Endothelial cell of hepatic sinusoid (primary cell): ENCODE measurements at regions not wholly inside any gene's neighbourhood (a gene's known extent, or its start where the extent isn't known, plus 50 kb on each side); places are given as distances from the start of the nearest gene placed in this dataset.
"Not testable (repeated sequence)": the region's sequence is repeated elsewhere in the genome, so short reads cannot be mapped to it uniquely, and the experiment has no call there.

ENCODE experiments used
- in situ Hi-C: cut with HindIII; loops from 2 replicates; pipeline ENCODE4 v1.10.0; 2017; ENCODE audit warnings: low sequenced_read_pairs

DNA sequence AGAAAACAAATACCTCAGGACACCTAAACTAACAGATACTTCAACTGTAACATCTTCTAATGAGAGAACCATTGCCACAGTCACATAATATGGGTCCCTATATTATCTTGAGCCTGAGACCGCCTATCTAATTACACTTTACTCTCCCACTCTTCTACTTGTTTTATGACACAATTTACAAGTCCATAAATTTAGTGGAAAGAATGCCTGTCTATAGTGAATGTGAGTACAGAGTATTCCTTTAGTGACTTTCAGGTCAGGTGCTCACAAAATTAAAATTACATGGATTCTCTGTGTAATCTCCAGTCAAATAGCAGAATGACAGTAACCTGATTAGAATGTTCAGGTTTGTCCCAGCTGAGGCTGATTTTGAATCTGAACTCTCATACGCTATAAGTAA is 624.1 kb downstream of the PKHD1 start:
- in situ Hi-C loops, result no loop called here

GRCh38 chr6:51464956-51465355 is 622.5 kb downstream of the PKHD1 start:
- in situ Hi-C loops, result no loop called here

DNA sequence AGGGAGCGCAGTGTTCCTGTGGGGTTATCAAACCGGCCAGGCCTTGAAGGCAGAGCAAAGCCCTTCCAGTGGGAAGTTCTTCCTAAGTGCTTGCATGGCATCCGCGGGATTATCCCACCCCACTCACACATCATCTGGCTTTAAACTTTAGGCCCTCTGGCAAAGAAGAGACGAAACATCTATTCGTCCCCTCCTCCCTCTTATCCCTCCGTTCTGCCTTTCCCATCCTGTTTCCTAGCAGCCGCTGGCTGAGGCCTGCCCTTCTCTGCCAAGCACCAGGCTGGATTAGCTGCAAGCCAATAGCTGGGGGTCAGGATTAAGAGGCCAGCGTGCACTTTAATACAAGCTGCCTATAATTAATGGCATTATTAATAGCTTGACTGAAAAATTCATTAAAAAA is 621.0 kb downstream of the PKHD1 start:
- in situ Hi-C loops, result no loop called here

- in situ Hi-C loops, result no loop called here
These were observed 620.0 kb downstream of the PKHD1 start for GRCh38 chr6:51467231-51467952.

DNA sequence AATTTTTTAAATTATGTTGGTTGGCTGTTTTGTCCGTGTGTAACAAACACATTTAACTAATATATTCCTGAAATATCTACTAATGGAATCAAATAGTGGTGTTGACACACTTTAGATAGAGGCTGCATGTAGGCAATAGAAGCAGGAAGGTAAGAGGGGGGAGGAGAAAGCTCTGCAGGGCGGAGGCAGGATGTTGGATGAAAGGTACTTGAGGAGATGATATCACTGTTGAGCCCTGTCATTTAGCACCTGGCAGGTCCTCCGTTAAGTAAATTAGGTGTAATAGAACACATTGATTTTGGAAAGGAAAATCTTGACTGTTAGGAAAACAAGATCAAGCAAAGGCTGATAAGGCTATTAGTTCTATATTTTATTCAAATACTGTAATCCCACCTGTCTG is 618.7 kb downstream of the PKHD1 start:
- in situ Hi-C loops, result no loop called here

GRCh38 chr6:51472745-51473487 is 614.5 kb downstream of the PKHD1 start:
- in situ Hi-C loops, result no loop called here

GRCh38 chr6:51474022-51474975 is 613.1 kb downstream of the PKHD1 start:
- in situ Hi-C loops, result no loop called here

GRCh38 chr6:51477711-51478311 is 609.6 kb downstream of the PKHD1 start:
- in situ Hi-C loops, result no loop called here

GRCh38 chr6:51479296-51479695 is 608.1 kb downstream of the PKHD1 start:
- in situ Hi-C loops, result no loop called here

GRCh38 chr6:51480040-51480439 is 607.4 kb downstream of the PKHD1 start:
- in situ Hi-C loops, result no loop called here

- in situ Hi-C loops, result not testable (repeated sequence)
These were observed 601.5 kb downstream of the PKHD1 start for GRCh38 chr6:51485869-51486268.

- in situ Hi-C loops, result no loop called here
These were observed 599.5 kb downstream of the PKHD1 start for GRCh38 chr6:51487937-51488336.

- in situ Hi-C loops, result no loop called here
These were observed 598.3 kb downstream of the PKHD1 start for GRCh38 chr6:51489133-51489532.

GRCh38 chr6:51490101-51490500 is 597.3 kb downstream of the PKHD1 start:
- in situ Hi-C loops, result no loop called here

DNA sequence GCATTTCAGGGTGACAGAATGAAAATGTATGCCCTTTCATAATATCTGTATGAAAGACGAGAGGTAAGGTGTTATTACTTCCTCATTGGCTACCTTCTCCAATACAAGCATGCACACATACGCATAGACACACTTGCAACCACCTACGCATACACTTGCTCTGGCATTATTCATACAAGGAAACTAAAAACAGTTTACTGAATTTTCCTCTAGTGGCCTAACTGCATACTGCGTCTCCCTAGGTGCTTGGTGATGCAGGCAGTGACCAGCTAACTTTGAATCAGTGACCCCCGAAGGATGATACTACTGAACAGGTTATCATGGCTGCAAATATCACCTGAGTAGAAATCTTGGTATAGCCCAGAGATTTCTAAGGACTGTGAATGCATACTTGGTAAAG is 593.1 kb downstream of the PKHD1 start:
- in situ Hi-C loops, result no loop called here

DNA sequence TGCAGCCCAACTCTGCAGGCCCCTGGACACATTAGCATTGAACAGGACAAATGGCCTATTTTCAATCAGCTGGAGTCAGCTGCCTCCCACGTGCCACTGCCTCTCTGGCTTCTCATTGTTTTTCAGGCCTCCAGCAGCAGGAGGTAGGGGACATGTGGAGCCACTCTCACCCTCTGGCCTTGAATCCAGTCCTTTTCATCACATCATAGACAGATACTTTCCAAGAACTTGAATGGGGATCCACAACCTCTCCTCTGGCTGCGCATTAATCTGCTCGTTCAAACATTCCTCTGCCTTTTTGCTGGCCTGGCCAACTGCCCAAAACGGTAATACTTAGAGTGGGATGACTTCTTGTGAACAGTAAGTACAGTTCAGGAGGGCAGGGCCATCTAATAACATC is 592.3 kb downstream of the PKHD1 start:
- in situ Hi-C loops, result no loop called here

GRCh38 chr6:51495610-51496396 is 591.6 kb downstream of the PKHD1 start:
- in situ Hi-C loops, result no loop called here

DNA sequence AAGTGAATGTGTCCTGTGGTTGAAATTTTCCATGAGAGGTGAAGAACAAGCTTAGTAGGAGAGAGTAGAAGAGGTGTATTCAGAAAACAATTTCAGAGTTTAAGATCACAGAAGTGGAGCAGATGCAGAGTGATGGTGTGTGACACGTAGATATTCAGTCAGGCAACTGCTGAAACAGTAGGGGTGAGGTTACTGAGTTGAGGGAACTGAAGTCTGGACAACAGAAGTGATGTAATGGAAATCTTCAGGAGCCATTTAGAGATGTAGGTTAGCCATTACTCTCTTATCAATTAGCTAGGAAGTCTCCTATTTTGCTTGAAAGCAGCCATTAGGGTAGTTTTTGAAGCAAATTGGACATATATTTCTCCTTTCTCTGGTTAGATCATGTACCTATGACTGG is 584.4 kb downstream of the PKHD1 start:
- in situ Hi-C loops, result no loop called here

DNA sequence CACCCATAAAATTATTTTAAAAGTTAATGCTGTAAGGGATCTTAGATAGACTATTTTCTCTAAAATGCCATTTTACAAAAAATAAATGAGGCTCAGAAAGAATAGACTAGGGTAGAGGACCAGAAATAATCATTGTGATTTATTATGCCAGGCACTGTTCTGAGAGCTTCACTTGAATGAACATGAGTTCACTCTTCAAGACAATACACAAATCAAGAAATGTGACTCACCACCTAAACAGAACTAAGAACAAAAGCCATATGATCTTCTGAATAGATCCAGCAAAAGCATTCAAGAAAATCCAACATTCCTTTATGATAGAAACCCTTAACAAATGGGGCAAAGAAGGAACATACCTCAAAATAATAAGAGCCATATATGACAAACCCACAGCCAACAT is 582.0 kb downstream of the PKHD1 start:
- in situ Hi-C loops, result no loop called here

DNA sequence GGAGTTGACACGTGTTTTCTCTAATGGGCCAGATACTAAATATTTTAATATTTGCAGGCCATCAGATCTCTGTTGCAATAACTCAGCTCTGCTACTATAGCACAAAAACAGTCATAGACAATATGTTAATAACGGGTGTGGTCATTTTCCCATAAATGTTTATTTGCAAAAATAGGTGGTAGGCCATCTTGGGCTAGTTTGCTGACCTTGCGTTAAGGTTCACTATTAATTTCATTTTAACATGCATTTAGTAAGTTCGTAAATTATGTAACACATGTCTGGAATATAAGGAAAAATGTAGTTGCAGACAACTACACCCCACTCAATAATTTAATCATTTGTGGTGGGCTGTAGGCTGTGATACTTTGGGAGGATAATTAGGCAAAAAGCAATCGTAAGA is 577.8 kb downstream of the PKHD1 start:
- in situ Hi-C loops, result no loop called here
